A673 (cell line): ENCODE measurements at regions not wholly inside any gene's neighbourhood (a gene's known extent, or its start where the extent isn't known, plus 50 kb on each side); places are given as distances from the start of the nearest gene placed in this dataset.

Experiments used
- EZH2 ChIP-seq: fragments of 200-600 bp; sonication (generic); IDR thresholded peaks from 2 replicates; pipeline ENCODE4 v1.6.1; 2017; ENCODE audit warnings: borderline replicate concordance, low read depth, mild to moderate bottlenecking, mixed read lengths, antibody characterized with exemption, low read length; ENCODE audit not compliant: poor library complexity, severe bottlenecking
- TF ChIP-seq, protein P1 (sequence below): fragments of 300-800, 200-600 bp; sonication (generic); conservative IDR thresholded peaks from 2 replicates; pipeline ENCODE4 v1.5.1; 2017; ENCODE audit warnings: low read depth, mild to moderate bottlenecking, antibody characterized with exemption, low read length, moderate library complexity, mixed read lengths

DNA sequence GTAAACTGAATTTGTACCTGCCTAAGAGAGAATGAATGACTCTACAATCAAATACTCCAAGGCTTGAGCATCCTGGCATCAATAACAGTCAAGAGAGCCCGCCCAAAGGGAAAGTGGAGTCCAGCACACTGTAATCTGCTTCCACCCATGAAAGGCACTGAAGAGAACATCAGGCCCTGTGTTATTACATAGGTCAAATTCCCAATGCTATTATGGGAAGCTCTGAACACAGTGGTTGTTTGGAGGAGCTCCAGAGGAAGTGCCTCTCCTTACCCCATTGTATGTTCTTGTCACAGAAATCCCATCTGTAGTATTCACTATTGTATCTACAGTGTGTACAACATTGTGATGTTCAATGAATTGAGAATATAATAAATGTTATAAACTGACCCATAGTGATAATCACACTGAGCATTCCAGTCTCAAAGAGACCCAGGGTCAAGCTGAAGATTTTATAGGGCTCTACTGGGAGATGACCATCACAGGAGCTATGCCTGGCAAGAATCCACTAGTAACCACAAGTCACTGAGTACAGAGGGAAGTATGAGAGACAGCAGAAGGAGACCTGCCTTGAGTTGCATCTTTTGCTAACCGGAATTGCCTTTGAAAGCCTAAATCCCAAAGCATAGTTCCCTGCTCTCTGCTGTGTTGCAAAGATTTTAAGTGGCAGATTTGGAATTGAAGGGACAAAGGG lies 446.7 kb downstream of the GJA1 start:
- TF ChIP-seq, protein P1, sequence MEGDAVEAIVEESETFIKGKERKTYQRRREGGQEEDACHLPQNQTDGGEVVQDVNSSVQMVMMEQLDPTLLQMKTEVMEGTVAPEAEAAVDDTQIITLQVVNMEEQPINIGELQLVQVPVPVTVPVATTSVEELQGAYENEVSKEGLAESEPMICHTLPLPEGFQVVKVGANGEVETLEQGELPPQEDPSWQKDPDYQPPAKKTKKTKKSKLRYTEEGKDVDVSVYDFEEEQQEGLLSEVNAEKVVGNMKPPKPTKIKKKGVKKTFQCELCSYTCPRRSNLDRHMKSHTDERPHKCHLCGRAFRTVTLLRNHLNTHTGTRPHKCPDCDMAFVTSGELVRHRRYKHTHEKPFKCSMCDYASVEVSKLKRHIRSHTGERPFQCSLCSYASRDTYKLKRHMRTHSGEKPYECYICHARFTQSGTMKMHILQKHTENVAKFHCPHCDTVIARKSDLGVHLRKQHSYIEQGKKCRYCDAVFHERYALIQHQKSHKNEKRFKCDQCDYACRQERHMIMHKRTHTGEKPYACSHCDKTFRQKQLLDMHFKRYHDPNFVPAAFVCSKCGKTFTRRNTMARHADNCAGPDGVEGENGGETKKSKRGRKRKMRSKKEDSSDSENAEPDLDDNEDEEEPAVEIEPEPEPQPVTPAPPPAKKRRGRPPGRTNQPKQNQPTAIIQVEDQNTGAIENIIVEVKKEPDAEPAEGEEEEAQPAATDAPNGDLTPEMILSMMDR = no peak
- no peak for TF ChIP-seq EZH2
